ENCODE measurements at regions not wholly inside any gene's neighbourhood (a gene's known extent, or its start where the extent isn't known, plus 50 kb on each side); places are given as distances from the start of the nearest gene placed in this dataset.

- no peak for FAIRE-seq
Observed at GRCh38 chr2:43088143-43089073, 138.0 kb downstream of the ZFP36L2 start.

DNA sequence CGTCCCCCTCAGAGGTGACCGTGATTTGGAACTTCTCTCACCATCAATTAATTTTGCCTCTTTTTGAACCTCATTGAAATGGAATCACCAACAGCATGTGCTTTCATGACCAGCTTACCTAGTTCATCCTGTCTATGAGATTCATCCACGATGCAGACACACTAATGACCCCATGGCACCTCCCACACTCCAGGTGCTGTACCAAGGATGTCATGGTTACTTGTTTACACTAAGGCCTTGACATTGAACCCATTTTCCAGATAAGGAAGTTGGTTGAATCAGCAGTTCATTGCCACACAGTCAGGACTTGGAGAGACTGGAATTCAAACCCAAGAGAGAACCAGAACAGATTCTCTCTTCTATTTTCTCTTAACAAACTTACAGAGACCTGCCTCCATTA lies 139.0 kb downstream of the ZFP36L2 start:
- DNase-seq (ENCODE audit: insufficient read length, low spot score) (no peak), FAIRE-seq (no peak)

More at GRCh38 chr2:43088143-43089073, 138.0 kb downstream of the ZFP36L2 start:
- no peak for DNase-seq (ENCODE audit: insufficient read length, low spot score)

- DNase-seq (ENCODE audit: insufficient read length, low spot score) (no peak), FAIRE-seq (no peak)
Observed at GRCh38 chr2:43086451-43087221, 139.8 kb downstream of the ZFP36L2 start.

DNA sequence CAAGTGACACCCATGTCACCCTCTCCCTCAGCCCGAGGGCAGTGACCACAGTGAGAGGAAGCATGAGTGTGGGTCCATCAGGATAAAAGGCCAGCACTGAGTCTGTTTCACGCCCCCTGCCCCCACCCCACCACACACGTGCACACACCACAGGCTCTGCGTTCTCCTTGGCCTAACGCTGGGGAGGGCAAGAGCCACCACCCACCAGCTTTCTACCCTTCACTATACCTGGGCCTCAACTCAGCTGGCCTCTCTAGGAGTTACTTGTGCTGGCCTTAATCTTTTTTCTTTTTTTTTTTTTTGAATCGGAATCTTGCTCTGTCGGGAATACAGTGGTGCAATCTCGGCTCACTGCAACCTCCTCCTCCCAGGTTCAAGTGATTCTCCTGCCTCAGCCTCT lies 140.5 kb downstream of the ZFP36L2 start:
- DNase-seq (ENCODE audit: insufficient read length, low spot score) (no peak), FAIRE-seq (no peak)

- FAIRE-seq, result no peak
Observed at GRCh38 chr2:43085505-43085904, 140.9 kb downstream of the ZFP36L2 start.

DNA sequence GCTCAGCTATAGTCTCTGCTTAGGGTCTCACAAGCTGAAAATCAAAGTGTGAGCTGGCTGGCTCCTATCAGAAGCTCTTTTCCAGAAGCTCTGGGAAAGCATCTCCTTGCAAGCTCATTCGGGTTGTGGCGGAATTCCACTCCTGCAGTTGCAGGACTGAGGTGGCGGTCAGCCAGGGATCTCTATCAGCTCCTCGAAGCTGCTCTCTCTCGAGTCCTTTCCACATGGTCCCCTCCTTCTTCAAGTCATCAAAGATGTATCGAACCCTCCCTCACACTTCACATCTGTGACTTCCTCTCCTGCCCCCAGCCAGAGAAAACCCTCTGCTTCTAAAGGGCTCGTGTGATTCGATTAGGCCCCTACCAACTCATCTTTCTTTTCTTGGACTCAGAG lies 141.7 kb downstream of the ZFP36L2 start:
- DNase-seq (ENCODE audit: insufficient read length, low spot score) (no peak), FAIRE-seq (no peak)

More at GRCh38 chr2:43085505-43085904, 140.9 kb downstream of the ZFP36L2 start:
- DNase-seq (ENCODE audit: insufficient read length, low spot score), result no peak

- FAIRE-seq (no peak), DNase-seq (ENCODE audit: insufficient read length, low spot score) (no peak)
Observed at GRCh38 chr2:43083710-43084698, 142.4 kb downstream of the ZFP36L2 start.

DNA sequence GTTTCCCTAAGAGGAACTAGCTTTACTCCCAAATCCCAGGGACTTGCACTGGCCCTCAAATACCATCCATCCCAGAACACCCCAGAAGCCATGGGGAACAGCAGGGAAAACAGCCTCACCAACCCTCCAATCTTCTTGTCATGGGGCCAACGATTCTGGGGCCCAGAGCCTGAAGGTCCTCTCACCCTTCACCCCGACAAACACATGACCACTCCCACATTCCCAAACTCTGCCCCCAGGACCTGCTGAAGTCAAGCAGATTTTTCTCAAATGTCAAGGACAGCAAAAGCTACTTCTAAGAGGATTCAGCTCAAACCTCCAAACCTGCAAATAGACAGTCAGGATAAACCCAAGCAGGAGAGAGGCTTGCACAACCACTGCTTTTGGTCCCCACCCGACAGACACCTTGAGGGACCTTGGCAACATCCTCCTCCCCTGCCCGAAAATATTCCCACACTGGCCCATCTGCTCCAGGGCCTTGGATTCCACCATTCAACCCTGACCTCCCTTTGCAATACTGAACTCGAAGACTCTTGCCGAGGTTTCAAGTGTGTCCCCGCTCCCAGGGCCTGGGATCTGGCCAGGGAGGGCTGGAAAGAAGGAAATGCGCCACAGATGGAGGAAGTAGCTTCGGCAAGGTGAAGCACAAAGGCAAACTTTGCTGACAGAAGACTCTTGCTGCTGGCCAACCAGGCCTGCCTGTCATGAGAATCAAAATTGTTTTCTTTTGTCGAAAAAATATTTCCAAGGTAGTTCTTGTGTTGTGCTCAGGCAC lies 143.3 kb downstream of the ZFP36L2 start:
- FAIRE-seq (no peak), DNase-seq (ENCODE audit: insufficient read length, low spot score) (no peak)

DNA sequence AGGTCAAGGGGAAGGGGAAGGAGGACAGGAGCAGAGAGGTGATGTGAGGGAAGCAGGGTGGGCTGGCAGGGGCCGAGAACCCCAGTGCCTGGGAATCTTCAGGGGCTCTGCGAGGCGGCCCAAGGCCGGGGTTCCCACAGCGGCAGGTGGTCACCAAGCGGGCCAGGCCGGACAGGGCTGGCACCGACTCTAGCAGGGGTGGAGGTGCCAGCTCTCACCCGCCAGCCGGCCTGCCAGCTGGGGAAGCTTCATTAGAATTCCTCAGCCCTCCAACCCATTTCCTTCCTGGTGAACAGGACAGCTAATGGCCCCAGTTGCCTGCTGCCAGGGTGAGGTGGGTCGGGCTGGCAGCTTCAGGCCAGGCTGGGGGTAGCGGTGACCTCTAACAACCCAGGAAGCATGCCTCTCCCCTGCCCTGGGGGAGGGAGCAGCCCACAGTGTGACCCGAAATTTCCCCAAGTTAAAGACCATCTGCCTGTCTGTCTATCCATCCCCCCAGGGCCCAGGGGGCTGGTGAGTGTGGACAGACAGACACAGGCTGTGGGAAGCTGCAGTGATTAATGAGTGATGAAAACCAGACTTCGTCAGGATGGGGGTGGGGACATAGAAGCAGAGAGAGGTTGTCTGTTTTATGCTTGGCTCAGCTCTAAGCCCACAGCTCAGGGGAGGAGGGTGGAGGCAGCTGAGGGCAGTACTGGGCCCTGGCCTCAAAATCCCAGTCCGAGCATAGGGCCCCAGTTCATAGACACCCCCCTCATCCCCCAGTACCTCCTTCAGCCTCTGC lies 144.1 kb downstream of the ZFP36L2 start:
- DNase-seq (ENCODE audit: insufficient read length, low spot score), result no peak
- no peak for FAIRE-seq

- no peak for FAIRE-seq
- no peak for DNase-seq (ENCODE audit: insufficient read length, low spot score)
Observed at GRCh38 chr2:43081131-43081765, 145.2 kb downstream of the ZFP36L2 start.

DNA sequence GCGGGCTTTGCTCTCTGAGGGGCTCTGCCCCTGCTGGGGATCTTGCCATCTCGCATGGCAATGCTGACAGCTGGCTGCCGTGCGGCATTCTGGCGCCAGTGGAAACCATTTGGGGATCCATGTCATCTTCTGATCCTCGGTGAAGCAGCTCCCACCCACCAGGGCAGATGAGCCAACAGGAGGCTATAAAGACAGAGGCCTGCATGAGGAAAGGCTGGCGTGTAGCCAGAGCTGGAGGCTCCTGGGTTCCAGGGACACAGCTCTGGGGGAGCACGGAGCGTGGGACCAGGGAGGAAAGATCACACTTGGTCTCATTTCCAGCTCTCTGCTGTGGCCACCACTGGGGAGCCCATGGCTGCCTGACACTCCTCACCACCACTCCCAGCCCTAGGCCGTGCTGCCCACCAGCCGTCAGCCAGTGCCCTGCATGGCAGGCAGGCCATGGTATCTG lies 145.8 kb downstream of the ZFP36L2 start:
- no peak for DNase-seq (ENCODE audit: insufficient read length, low spot score)
- no peak for FAIRE-seq

- FAIRE-seq, result no peak
- DNase-seq (ENCODE audit: insufficient read length, low spot score), result no peak
Observed at GRCh38 chr2:43078781-43079755, 147.3 kb downstream of the ZFP36L2 start.

DNA sequence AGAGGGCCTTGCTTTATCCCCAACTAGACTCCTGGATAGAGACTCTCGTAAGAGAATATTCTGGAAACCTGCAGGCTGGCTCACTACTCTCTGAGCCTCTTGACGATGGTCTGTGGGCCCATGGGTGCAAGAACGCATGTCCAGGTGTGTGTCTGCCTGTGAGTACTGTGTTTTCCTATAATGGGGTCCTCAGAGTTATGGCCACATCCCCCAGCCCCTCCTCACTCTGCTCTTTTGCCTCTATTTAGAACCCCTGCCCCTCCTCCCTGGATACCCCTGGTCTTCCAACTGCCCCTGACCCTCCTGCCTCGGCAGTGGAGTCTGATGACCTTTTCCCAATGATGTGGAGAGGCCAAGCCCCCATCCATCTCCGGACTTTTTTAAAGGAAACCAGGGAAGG lies 148.1 kb downstream of the ZFP36L2 start:
- FAIRE-seq, result no peak
- no peak for DNase-seq (ENCODE audit: insufficient read length, low spot score)

- FAIRE-seq, result no peak
- no peak for DNase-seq (ENCODE audit: insufficient read length, low spot score)
Observed at GRCh38 chr2:43077876-43078275, 148.5 kb downstream of the ZFP36L2 start.

GRCh38 chr2:43076676-43077075 lies 149.7 kb downstream of the ZFP36L2 start:
- FAIRE-seq, result no peak
- DNase-seq (ENCODE audit: insufficient read length, low spot score), result no peak

- DNase-seq (ENCODE audit: insufficient read length, low spot score) (no peak), FAIRE-seq (no peak)
Observed at GRCh38 chr2:43075811-43076585, 150.4 kb downstream of the ZFP36L2 start.
